ENCODE measurements at regions not wholly inside any gene's neighbourhood (a gene's known extent, or its start where the extent isn't known, plus 50 kb on each side); places are given as distances from the start of the nearest gene placed in this dataset.

DNA sequence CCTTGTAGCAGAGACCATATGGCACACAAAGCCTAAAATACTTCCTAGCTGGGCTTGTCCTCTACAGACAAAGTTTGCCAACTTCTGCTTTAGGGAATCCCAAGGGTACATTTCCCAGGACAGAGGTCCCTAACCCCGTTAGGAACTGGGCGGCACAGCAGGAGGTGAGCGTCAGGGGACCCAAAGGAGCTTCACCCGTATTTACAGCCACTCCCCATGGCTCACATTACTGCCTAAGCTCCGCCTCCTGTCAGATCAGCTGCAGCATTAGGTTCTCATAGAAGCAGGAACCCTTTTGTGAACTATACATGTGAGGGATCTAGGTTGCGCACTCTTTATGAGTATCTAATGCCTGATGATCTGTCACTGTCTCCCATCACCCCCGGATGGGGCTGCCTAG, 88.5 kb upstream of the TRPM3 start:
- TF ChIP-seq NFIC (IDR thresholded peaks at IDR 0.05): no peak
- no peak for TF ChIP-seq EP300 (IDR thresholded peaks at IDR 0.05; ENCODE audit: borderline replicate concordance)
- TF ChIP-seq TAF1 (IDR thresholded peaks at IDR 0.05; ENCODE audit: low read depth): no peak
- TF ChIP-seq TCF12 (IDR thresholded peaks at IDR 0.05; ENCODE audit: low read depth): no peak
- TF ChIP-seq YY1 (IDR thresholded peaks at IDR 0.05; ENCODE audit: low read depth): no peak
- TF ChIP-seq TEAD4 (IDR thresholded peaks at IDR 0.05): no peak
- no peak for TF ChIP-seq FOXM1 (IDR thresholded peaks at IDR 0.05; ENCODE audit: borderline replicate concordance, low read depth)
- TF ChIP-seq, protein P1, sequence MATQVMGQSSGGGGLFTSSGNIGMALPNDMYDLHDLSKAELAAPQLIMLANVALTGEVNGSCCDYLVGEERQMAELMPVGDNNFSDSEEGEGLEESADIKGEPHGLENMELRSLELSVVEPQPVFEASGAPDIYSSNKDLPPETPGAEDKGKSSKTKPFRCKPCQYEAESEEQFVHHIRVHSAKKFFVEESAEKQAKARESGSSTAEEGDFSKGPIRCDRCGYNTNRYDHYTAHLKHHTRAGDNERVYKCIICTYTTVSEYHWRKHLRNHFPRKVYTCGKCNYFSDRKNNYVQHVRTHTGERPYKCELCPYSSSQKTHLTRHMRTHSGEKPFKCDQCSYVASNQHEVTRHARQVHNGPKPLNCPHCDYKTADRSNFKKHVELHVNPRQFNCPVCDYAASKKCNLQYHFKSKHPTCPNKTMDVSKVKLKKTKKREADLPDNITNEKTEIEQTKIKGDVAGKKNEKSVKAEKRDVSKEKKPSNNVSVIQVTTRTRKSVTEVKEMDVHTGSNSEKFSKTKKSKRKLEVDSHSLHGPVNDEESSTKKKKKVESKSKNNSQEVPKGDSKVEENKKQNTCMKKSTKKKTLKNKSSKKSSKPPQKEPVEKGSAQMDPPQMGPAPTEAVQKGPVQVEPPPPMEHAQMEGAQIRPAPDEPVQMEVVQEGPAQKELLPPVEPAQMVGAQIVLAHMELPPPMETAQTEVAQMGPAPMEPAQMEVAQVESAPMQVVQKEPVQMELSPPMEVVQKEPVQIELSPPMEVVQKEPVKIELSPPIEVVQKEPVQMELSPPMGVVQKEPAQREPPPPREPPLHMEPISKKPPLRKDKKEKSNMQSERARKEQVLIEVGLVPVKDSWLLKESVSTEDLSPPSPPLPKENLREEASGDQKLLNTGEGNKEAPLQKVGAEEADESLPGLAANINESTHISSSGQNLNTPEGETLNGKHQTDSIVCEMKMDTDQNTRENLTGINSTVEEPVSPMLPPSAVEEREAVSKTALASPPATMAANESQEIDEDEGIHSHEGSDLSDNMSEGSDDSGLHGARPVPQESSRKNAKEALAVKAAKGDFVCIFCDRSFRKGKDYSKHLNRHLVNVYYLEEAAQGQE (IDR thresholded peaks at IDR 0.05; ENCODE audit: low read depth): no peak
- TF ChIP-seq, protein P2, sequence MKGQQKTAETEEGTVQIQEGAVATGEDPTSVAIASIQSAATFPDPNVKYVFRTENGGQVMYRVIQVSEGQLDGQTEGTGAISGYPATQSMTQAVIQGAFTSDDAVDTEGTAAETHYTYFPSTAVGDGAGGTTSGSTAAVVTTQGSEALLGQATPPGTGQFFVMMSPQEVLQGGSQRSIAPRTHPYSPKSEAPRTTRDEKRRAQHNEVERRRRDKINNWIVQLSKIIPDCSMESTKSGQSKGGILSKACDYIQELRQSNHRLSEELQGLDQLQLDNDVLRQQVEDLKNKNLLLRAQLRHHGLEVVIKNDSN (IDR thresholded peaks at IDR 0.05): no peak
- no peak for TF ChIP-seq CEBPB (IDR thresholded peaks at IDR 0.05)

DNA sequence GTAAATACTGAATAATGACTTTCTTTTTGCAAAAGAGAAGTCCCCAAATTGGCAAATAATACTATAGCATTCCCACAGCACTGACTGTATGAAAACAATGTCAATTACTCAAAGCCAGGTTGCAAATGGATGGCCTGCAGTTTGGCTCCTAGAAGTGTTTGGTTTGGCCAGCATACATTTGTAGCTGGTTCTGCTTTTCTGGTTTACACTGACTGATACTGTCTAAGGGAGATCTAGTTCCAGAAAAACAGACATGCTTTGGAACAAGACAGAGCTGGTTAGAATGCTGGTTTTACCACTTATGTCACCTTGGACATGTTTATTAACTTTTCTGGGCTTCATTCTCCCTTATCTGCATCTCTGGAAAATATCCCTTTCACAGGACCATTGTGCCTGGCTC, 81.5 kb upstream of the TRPM3 start:
- TF ChIP-seq ZBTB7A (IDR thresholded peaks at IDR 0.05; ENCODE audit: low read depth) (no peak), TAF1 (IDR thresholded peaks at IDR 0.05; ENCODE audit: low read depth) (no peak), TEAD4 (IDR thresholded peaks at IDR 0.05) (no peak), TCF12 (IDR thresholded peaks at IDR 0.05; ENCODE audit: low read depth) (no peak), CEBPB (IDR thresholded peaks at IDR 0.05) (no peak), FOXM1 (IDR thresholded peaks at IDR 0.05; ENCODE audit: borderline replicate concordance, low read depth) (no peak), YY1 (IDR thresholded peaks at IDR 0.05; ENCODE audit: low read depth) (no peak), NFIC (IDR thresholded peaks at IDR 0.05) (no peak), EP300 (IDR thresholded peaks at IDR 0.05; ENCODE audit: borderline replicate concordance) (no peak)
- TF ChIP-seq, protein P3, sequence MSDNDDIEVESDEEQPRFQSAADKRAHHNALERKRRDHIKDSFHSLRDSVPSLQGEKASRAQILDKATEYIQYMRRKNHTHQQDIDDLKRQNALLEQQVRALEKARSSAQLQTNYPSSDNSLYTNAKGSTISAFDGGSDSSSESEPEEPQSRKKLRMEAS (IDR thresholded peaks at IDR 0.05): no peak
- TF ChIP-seq, protein P2 (IDR thresholded peaks at IDR 0.05): no peak

DNA sequence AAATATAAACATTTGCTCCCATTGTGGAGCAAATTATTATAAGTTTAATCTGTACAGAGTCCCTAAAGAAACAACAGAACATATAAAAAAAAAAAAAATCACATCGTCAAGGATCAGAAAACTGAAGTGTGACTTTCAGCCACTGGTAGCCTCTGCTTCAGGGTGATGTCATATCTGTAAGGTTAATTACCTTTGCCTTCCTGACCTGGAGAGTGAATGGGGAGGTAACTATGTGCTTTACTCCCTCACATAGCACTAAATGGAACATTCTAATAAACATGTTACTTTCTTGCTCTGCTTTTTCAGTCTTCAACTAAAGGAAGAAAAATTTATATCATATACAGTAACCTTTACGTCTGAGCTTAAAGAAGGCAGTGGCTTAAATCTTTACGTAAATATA, 70.3 kb upstream of the TRPM3 start:
- TF ChIP-seq CEBPB (IDR thresholded peaks at IDR 0.05): no peak

DNA sequence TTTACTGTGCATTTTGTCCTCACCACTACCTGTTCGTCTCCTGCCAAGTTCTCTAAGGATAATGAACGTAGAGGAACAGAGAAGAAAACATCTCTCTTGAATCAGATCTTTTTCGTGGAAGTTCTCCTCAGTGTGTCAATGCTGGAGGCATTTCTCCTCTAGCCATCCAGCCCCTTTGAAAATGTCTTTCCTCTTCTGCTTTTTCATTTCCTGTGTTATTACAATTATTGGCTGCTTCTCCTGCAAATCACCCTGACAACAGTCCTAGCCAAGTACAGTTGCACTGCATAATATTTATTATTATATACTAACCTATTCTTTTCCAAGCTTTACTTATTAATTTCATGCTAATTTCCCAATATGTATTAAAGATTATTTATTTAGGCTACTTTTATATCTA, 61.8 kb upstream of the TRPM3 start:
- TF ChIP-seq CEBPB (IDR thresholded peaks at IDR 0.05): no peak
- TF ChIP-seq, protein P2 (IDR thresholded peaks at IDR 0.05): no peak
- TF ChIP-seq, protein P3 (IDR thresholded peaks at IDR 0.05): no peak
- no peak for TF ChIP-seq RAD21 (IDR thresholded peaks at IDR 0.05; ENCODE audit: low read depth)
- TF ChIP-seq CREB1 (IDR thresholded peaks at IDR 0.05; ENCODE audit: low read depth): no peak
- no peak for TF ChIP-seq NFIC (IDR thresholded peaks at IDR 0.05)
- no peak for TF ChIP-seq EGR1 (IDR thresholded peaks at IDR 0.05)
- TF ChIP-seq FOXM1 (IDR thresholded peaks at IDR 0.05; ENCODE audit: borderline replicate concordance, low read depth): no peak
- TF ChIP-seq, protein P1 (IDR thresholded peaks at IDR 0.05; ENCODE audit: low read depth): no peak
- TF ChIP-seq TCF12 (IDR thresholded peaks at IDR 0.05; ENCODE audit: low read depth): no peak
- TF ChIP-seq TEAD4 (IDR thresholded peaks at IDR 0.05): no peak

DNA sequence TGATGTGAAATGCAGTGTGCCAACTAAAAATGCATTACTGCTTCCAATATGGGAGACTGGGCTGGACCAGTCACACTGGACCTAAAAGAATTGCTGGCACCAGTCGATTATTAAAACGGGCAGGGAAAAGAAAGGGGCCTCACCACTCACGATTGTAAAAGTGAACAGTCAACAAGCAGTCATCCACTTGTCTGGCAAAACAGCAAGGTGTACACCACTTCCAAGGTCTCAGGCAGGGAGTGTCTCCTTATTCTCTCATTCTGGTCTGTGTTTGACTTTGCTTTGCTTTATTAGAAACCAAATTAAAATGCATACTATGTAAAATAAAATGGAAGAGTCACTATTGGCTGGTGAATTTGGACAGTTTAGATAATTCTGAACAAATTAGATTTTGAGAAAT, 57.8 kb upstream of the TRPM3 start:
- TF ChIP-seq, protein P3 (IDR thresholded peaks at IDR 0.05): no peak
- TF ChIP-seq EGR1 (IDR thresholded peaks at IDR 0.05) (no peak), TCF12 (IDR thresholded peaks at IDR 0.05; ENCODE audit: low read depth) (no peak), FOXM1 (IDR thresholded peaks at IDR 0.05; ENCODE audit: borderline replicate concordance, low read depth) (no peak), EP300 (IDR thresholded peaks at IDR 0.05; ENCODE audit: borderline replicate concordance) (no peak), CEBPB (IDR thresholded peaks at IDR 0.05) (no peak), NFIC (IDR thresholded peaks at IDR 0.05) (no peak), CREB1 (IDR thresholded peaks at IDR 0.05; ENCODE audit: low read depth) (no peak), YY1 (IDR thresholded peaks at IDR 0.05; ENCODE audit: low read depth) (no peak)
- TF ChIP-seq, protein P2 (IDR thresholded peaks at IDR 0.05): no peak

Measured in Ishikawa (cell line).